HG02981 (cell line): ENCODE measurements at regions not wholly inside any gene's neighbourhood (a gene's known extent, or its start where the extent isn't known, plus 50 kb on each side); places are given as distances from the start of the nearest gene placed in this dataset.

ENCODE experiments used
- ATAC-seq: cut with Tn5 transposase; IDR thresholded peaks from one replicate; pipeline ENCODE4 v1.9.1; 2021; ENCODE audit warnings: mild to moderate bottlenecking, moderate library complexity; ENCODE audit not compliant: unreplicated experiment

GRCh38 chr11:123304828-123305466, 109.9 kb upstream of the CLMP start:
- no peak for ATAC-seq

- ATAC-seq = no peak
Observed at GRCh38 chr11:123303924-123304323, 108.9 kb upstream of the CLMP start.

- ATAC-seq = peak; percentile 59
Observed at GRCh38 chr11:123302751-123303195, 107.7 kb upstream of the CLMP start.

- peak; percentile 75 for ATAC-seq
Observed at GRCh38 chr11:123301696-123302400, 106.8 kb upstream of the CLMP start.

- ATAC-seq = no peak
Observed at GRCh38 chr11:123301013-123301591, 106.1 kb upstream of the CLMP start.

GRCh38 chr11:123299721-123300120, 104.7 kb upstream of the CLMP start:
- ATAC-seq = no peak

GRCh38 chr11:123298488-123299447, 103.7 kb upstream of the CLMP start:
- ATAC-seq = no peak

GRCh38 chr11:123292647-123293046, 97.6 kb upstream of the CLMP start:
- ATAC-seq = no peak

GRCh38 chr11:123291201-123291869, 96.3 kb upstream of the CLMP start:
- no peak for ATAC-seq

GRCh38 chr11:123286761-123287160, 91.7 kb upstream of the CLMP start:
- no peak for ATAC-seq

- no peak for ATAC-seq
Observed at GRCh38 chr11:123286255-123286654, 91.2 kb upstream of the CLMP start.

GRCh38 chr11:123284454-123284853, 89.4 kb upstream of the CLMP start:
- ATAC-seq = no peak

- ATAC-seq = no peak
Observed at GRCh38 chr11:123282597-123282996, 87.5 kb upstream of the CLMP start.

- no peak for ATAC-seq
Observed at GRCh38 chr11:123273616-123274015, 78.6 kb upstream of the CLMP start.

GRCh38 chr11:123272565-123272964, 77.5 kb upstream of the CLMP start:
- no peak for ATAC-seq

GRCh38 chr11:123268156-123268555, 73.1 kb upstream of the CLMP start:
- no peak for ATAC-seq

GRCh38 chr11:123265951-123266350, 70.9 kb upstream of the CLMP start:
- ATAC-seq = no peak

GRCh38 chr11:123264431-123264780, 69.4 kb upstream of the CLMP start:
- ATAC-seq = no peak

GRCh38 chr11:123261345-123262106, 66.5 kb upstream of the CLMP start:
- ATAC-seq = peak; percentile 61
